Endothelial cell of umbilical vein (primary cell): ENCODE measurements at regions not wholly inside any gene's neighbourhood (a gene's known extent, or its start where the extent isn't known, plus 50 kb on each side); places are given as distances from the start of the nearest gene placed in this dataset.

ENCODE experiments used
- BruUV-seq: library from RNA; stranded (reverse); fragments of 400-500 nt; replicated peaks from 2 replicates; lab custom pipeline; 2021; lab: Mats Ljungman, UMichigan
- CTCF ChIA-PET: fragments of 300-600, 350-600 bp; sonication (Branson Sonifier 250); formaldehyde crosslinking; loops from one replicate; lab custom pipeline; 2021; ENCODE audit warnings: antibody characterized with exemption, inconsistent platforms; lab: Charles Lee
- POLR2A ChIA-PET: fragments of 300-600, 350-600 bp; sonication (Branson Sonifier 250); formaldehyde crosslinking; loops from one replicate; lab custom pipeline; 2021; ENCODE audit warnings: antibody characterized with exemption, inconsistent platforms; lab: Charles Lee
- DNase-seq: peaks from one replicate; pipeline ENCODE4 v3.0.0-alpha.2; 2011; ENCODE audit warnings: low read depth, low spot score
- FAIRE-seq: peaks from 2 replicates; lab custom pipeline; 2011; peaks lifted over from hg19 to GRCh38; lab: Jason Lieb, UNC
- H2AFZ ChIP-seq: 2 replicates; pipeline ENCODE4 v1.6.0; 2012; ENCODE audit warnings: low read depth, low read length, control low read depth, inconsistent platforms
- H3K27ac ChIP-seq: 2 replicates; pipeline ENCODE4 v1.5.1; 2011; ENCODE audit warnings: low read depth, mild to moderate bottlenecking, control low read depth, low read length, moderate library complexity; ENCODE audit not compliant: insufficient read depth
- H3K27me3 ChIP-seq, 2 experiments: 2 replicates each; pipeline versions ENCODE4 v1.6.0 to v1.6.1; 2011; ENCODE audit warnings: low read length in 2 of 2, mixed read lengths in 1 of 2; ENCODE audit not compliant: control insufficient read depth in 2 of 2, insufficient read depth in 2 of 2
- H3K36me3 ChIP-seq, 2 experiments: 2 replicates in 1 of 2; 3 replicates in 1 of 2; pipeline ENCODE4 v1.5.1; 2011; ENCODE audit warnings: low read length in 2 of 2, mild to moderate bottlenecking in 1 of 2, moderate library complexity in 1 of 2; ENCODE audit not compliant: control insufficient read depth in 2 of 2, insufficient read depth in 2 of 2; ENCODE audit errors: extremely low read depth in 1 of 2
- H3K4me1 ChIP-seq: 3 replicates; pipeline ENCODE4 v1.5.1; 2011; ENCODE audit warnings: mild to moderate bottlenecking, low read length; ENCODE audit not compliant: control insufficient read depth, insufficient read depth; ENCODE audit errors: extremely low read depth
- H3K4me2 ChIP-seq: 2 replicates; pipeline ENCODE4 v1.6.1; 2011; ENCODE audit warnings: low read length, control low read depth, mixed read lengths; ENCODE audit not compliant: insufficient read depth
- H3K4me3 ChIP-seq, 3 experiments: fragments of 200-600 bp in 1 of 3; sonication (generic), shearing (Covaris generic) in 1 of 3; replicated peaks in 1 of 3; 2 replicates each; pipeline ENCODE4 v1.5.1; 2011 to 2016; ENCODE audit warnings: control low read depth in 3 of 3, low read length in 3 of 3, mild to moderate bottlenecking in 2 of 3, inconsistent platforms in 1 of 3, low read depth in 1 of 3, moderate library complexity in 1 of 3; ENCODE audit not compliant: insufficient read depth in 1 of 3
- H3K79me2 ChIP-seq: 2 replicates; pipeline ENCODE4 v1.6.0; 2012; ENCODE audit warnings: low read length, inconsistent platforms; ENCODE audit not compliant: control insufficient read depth, insufficient read depth
- H3K9ac ChIP-seq: replicated peaks from 2 replicates; pipeline ENCODE3; 2011; ENCODE audit warnings: low read length, control low read depth; ENCODE audit not compliant: insufficient read depth; ENCODE audit errors: extremely low read depth
- H3K9me1 ChIP-seq: replicated peaks from 3 replicates; pipeline ENCODE4 v1.6.0; 2011; ENCODE audit warnings: mild to moderate bottlenecking, low read length; ENCODE audit not compliant: control insufficient read depth, insufficient read depth; ENCODE audit errors: extremely low read depth
- H3K9me3 ChIP-seq: replicated peaks from 2 replicates; pipeline ENCODE4 v1.5.1; 2012; ENCODE audit warnings: low read length, inconsistent platforms; ENCODE audit not compliant: control insufficient read depth, insufficient read depth
- H4K20me1 ChIP-seq: replicated peaks from 2 replicates; pipeline ENCODE3; 2011; ENCODE audit warnings: mild to moderate bottlenecking, low read length; ENCODE audit not compliant: control insufficient read depth, insufficient read depth; ENCODE audit errors: extremely low read depth
- CTCF ChIP-seq, 2 donors: IDR thresholded peaks; 1 replicate in 1 of 2; 2 replicates in 1 of 2; pipeline ENCODE4 v1.5.1; 2011; ENCODE audit warnings: low read length in 2 of 2, mild to moderate bottlenecking in 2 of 2, moderate library complexity in 2 of 2, control low read depth in 1 of 2, inconsistent platforms in 1 of 2, low read depth in 1 of 2; ENCODE audit not compliant: insufficient read depth in 1 of 2; ENCODE audit errors: extremely low read depth in 1 of 2
- EZH2 ChIP-seq: IDR thresholded peaks from 2 replicates; pipeline ENCODE4 v1.6.1; 2012; ENCODE audit warnings: borderline replicate concordance, low read depth, mild to moderate bottlenecking, moderate library complexity, low read length, inconsistent platforms; ENCODE audit not compliant: severe bottlenecking
- FOS ChIP-seq: IDR thresholded peaks from 2 replicates; pipeline ENCODE4 v1.6.1; 2011; ENCODE audit warnings: mild to moderate bottlenecking, low read length, moderate library complexity, borderline replicate concordance; ENCODE audit not compliant: insufficient read depth
- GATA2 ChIP-seq: IDR thresholded peaks from 2 replicates; pipeline ENCODE4 v1.7.0; 2011; ENCODE audit warnings: low read depth, mild to moderate bottlenecking, moderate library complexity, mixed read lengths, low read length; ENCODE audit not compliant: insufficient read length, insufficient read depth
- JUN ChIP-seq: IDR thresholded peaks from 2 replicates; pipeline ENCODE4 v1.6.1; 2011; ENCODE audit warnings: borderline replicate concordance, low read depth; ENCODE audit not compliant: insufficient read length, insufficient read depth
- MAX ChIP-seq: IDR thresholded peaks from 2 replicates; pipeline ENCODE4 v1.6.1; 2011; ENCODE audit not compliant: insufficient read depth, insufficient read length
- MYC ChIP-seq: IDR thresholded peaks from one replicate; pipeline ENCODE4 v1.6.1; 2011; ENCODE audit warnings: mild to moderate bottlenecking, low read depth, low read length
- POLR2A ChIP-seq: IDR thresholded peaks from 2 replicates; pipeline ENCODE4 v1.6.1; 2012; ENCODE audit warnings: low read depth, mild to moderate bottlenecking, control low read depth, low read length
- POLR2AphosphoS5 ChIP-seq: IDR thresholded peaks from 2 replicates; pipeline ENCODE4 v1.6.1; 2012; ENCODE audit warnings: low read depth, mild to moderate bottlenecking, control low read depth, low read length, moderate library complexity; ENCODE audit not compliant: insufficient read depth
- dilution Hi-C: fragments of 300-500 bp; cut with MboI; formaldehyde crosslinking; loops from one replicate; pipeline ENCODE4 v1.15.0; 2019; ENCODE audit warnings: low sequenced_read_pairs; ENCODE audit not compliant: extremely low pct_ligation_motif_present
- intact Hi-C: fragments of 100-400 bp; cut with micrococcal nuclease; formaldehyde crosslinking; loops from one replicate; pipeline ENCODE4 v1.10.0; 2022

- DNase-seq, result no peak
- POLR2A ChIA-PET, result no interaction called here
- dilution Hi-C loops, result no loop called here
- Histone ChIP-seq H3K9me3 (no peaks in the 10 kb centered on the region), H3K79me2 (no peaks in the 10 kb centered on the region), H3K4me1 (no peaks in the 10 kb centered on the region), H3K9ac (no peak overlapping the region), H3K4me2 (no peak overlapping the region), H3K36me3 (no peaks in the 10 kb centered on the region), H3K4me3 (no peak overlapping the region), H3K9me1 (no peaks in the 10 kb centered on the region), H3K27ac (no peak overlapping the region), H4K20me1 (no peaks in the 10 kb centered on the region), H3K27me3 (no peaks in the 10 kb centered on the region), H2AFZ (no peak overlapping the region)
- intact Hi-C loops, result no loop called here
- no peak for TF ChIP-seq CTCF (IDR thresholded peaks at IDR 0.05; ENCODE audit: extremely low read depth in 1 of 2, insufficient read depth in 1 of 2, low read depth in 1 of 2, low read length in 2 of 2)
- TF ChIP-seq JUN, result no peak
- no peak for TF ChIP-seq MAX
- no peak for TF ChIP-seq MYC
- TF ChIP-seq POLR2A, result no peak
- TF ChIP-seq FOS, result no peak
- no peak for TF ChIP-seq GATA2
- no peak for TF ChIP-seq POLR2AphosphoS5
- TF ChIP-seq EZH2, result no peak
- CTCF ChIA-PET, result interaction anchor here (0.5 kb wide), 1 partner anchor 245 kb away, joined by 3 read pairs; no protein-coding TSS in a partner anchor
- FAIRE-seq, result no peak
- no TSS peak for BruUV-seq
These were observed 88.8 kb upstream of the HMHB1 start for GRCh38 chr5:143723159-143723558.
